HepG2 (cell line): ENCODE measurements at regions not wholly inside any gene's neighbourhood (a gene's known extent, or its start where the extent isn't known, plus 50 kb on each side); places are given as distances from the start of the nearest gene placed in this dataset.

Experiments used
- BCLAF1 ChIP-seq: fragments of 450-650 bp; IDR thresholded peaks from 2 replicates; pipeline ENCODE4 v1.6.1; 2017; ENCODE audit warnings: mild to moderate bottlenecking
- ZHX2 ChIP-seq, 2 experiments: sonication (generic) in 1 of 2; formaldehyde crosslinking in 1 of 2; IDR thresholded peaks; 2 replicates each; pipeline versions ENCODE4 v1.6.1 to v1.9.0; 2014 to 2022; ENCODE audit warnings: antibody characterized with exemption in 1 of 2, borderline replicate concordance in 1 of 2, inconsistent platforms in 1 of 2, low read depth in 1 of 2, missing genetic modification reagents in 1 of 2
- ZIK1 ChIP-seq: sonication (generic); formaldehyde crosslinking; IDR thresholded peaks from 2 replicates; pipeline ENCODE4 v1.5.0; 2020; ENCODE audit warnings: mild to moderate bottlenecking, low read depth, missing genetic modification reagents, borderline replicate concordance
- ZNF296 ChIP-seq: sonication (generic); formaldehyde crosslinking; conservative IDR thresholded peaks from 2 replicates; pipeline ENCODE4 v1.5.0; 2020; ENCODE audit warnings: mild to moderate bottlenecking, missing genetic modification reagents

GRCh38 chr12:89769483-89769818, 60.8 kb upstream of the ATP2B1 start (continued):
- TF ChIP-seq BCLAF1 (no peak), ZHX2 (IDR thresholded peaks at IDR 0.05; ENCODE audit: low read depth) (no peak), ZHX2 (CRISPR knock-in tag; IDR thresholded peaks at IDR 0.05; ENCODE audit: borderline replicate concordance) (no peak), ZIK1 (no peak), ZNF296 (CRISPR knock-in tag) (no peak)
